ENCODE measurements at regions not wholly inside any gene's neighbourhood (a gene's known extent, or its start where the extent isn't known, plus 50 kb on each side); places are given as distances from the start of the nearest gene placed in this dataset.

DNA sequence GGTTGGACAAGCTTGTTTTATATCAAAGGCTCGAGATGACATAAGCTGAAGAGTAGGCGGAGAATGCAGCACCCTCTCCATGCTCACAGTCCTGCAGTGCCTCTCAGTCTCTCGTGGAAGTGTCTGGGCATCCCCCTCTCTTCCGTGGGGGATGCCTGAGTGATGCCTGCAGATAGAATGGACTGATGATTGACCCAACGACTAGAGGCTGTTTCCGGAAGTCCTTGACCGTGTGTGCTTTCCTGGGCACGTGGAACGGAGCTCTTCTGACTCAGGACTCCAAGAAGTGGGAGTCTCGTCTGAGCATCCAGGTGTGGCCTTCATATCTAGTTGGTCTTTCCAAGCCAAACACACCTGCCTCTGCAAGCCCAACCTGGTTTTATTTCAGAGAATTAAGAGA is 241.8 kb upstream of the IRX2 start:
- no peaks in the 10 kb centered on the region for H3K9me3 ChIP-seq (ENCODE audit: control insufficient read depth in 1 of 2, low read length in 2 of 2)
- H3K36me3 ChIP-seq (ENCODE audit: control insufficient read depth in 1 of 2, insufficient read depth in 2 of 2, low read length in 2 of 2) = no peaks in the 10 kb centered on the region
- no peaks in the 10 kb centered on the region for H3K27me3 ChIP-seq (ENCODE audit: control insufficient read depth in 1 of 2, insufficient read depth in 2 of 2, low read length in 2 of 2)
- no peak overlapping the region for H3K4me3 ChIP-seq (ENCODE audit: low read depth in 1 of 2, low read length in 2 of 2)
- H3K9ac ChIP-seq (ENCODE audit: low read depth in 1 of 2, low read length in 2 of 2) = no peak overlapping the region
- H3K27ac ChIP-seq (ENCODE audit: low read depth, low read length) = no peak overlapping the region
- H3K4me1 ChIP-seq (ENCODE audit: control insufficient read depth in 1 of 2, insufficient read depth in 2 of 2, low read length in 2 of 2) = no peaks in the 10 kb centered on the region

DNA sequence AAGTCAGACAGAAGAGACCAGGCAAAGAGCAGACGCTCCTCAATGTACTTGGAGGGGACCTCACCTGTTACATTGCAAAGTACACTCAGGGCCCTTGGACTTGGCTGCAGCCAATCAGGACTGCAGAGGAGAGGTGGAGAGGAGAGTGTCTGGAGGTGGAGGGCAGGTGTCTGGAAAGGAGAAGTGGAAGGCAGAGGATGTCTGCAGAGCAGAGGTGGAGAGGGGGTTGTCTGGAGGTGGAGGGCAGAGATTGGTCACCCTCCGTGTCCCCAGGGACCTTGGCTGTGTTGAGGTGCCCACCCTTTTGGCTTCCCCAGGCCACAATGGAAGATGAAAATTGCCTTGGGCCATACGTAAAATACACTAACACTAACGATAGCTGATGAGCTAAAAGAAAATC is 241.3 kb upstream of the IRX2 start:
- H3K4me1 ChIP-seq (ENCODE audit: control insufficient read depth in 1 of 2, insufficient read depth in 2 of 2, low read length in 2 of 2) = no peaks in the 10 kb centered on the region
- no peak overlapping the region for H3K27ac ChIP-seq (ENCODE audit: low read depth, low read length)
- H3K9ac ChIP-seq (ENCODE audit: low read depth in 1 of 2, low read length in 2 of 2) = no peak overlapping the region
- H3K36me3 ChIP-seq (ENCODE audit: control insufficient read depth in 1 of 2, insufficient read depth in 2 of 2, low read length in 2 of 2) = no peaks in the 10 kb centered on the region
- H3K4me3 ChIP-seq (ENCODE audit: low read depth in 1 of 2, low read length in 2 of 2) = no peak overlapping the region
- no peaks in the 10 kb centered on the region for H3K27me3 ChIP-seq (ENCODE audit: control insufficient read depth in 1 of 2, insufficient read depth in 2 of 2, low read length in 2 of 2)
- H3K9me3 ChIP-seq (ENCODE audit: control insufficient read depth in 1 of 2, low read length in 2 of 2) = no peaks in the 10 kb centered on the region

DNA sequence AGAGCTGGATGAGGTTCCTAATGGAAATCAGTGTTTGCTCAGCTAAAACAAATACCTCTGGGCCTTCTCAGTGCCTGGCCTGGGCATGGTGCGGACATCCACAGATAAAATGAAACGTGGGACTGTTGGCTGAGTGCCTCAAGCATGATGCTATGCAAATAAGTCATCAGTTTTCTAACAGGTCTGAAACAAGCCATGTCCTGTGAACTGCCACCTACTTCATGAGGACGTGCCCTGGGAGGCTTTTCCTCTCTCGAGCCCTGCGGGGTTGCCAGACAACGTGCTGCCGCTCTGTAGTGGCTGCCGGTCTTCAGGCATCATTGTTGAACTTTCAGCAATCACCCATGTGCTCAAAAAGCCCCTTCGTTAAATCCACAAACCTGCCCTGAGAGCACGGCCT is 240.4 kb upstream of the IRX2 start:
- H3K9me3 ChIP-seq (ENCODE audit: control insufficient read depth in 1 of 2, low read length in 2 of 2) = no peaks in the 10 kb centered on the region
- no peak overlapping the region for H3K27ac ChIP-seq (ENCODE audit: low read depth, low read length)
- no peaks in the 10 kb centered on the region for H3K27me3 ChIP-seq (ENCODE audit: control insufficient read depth in 1 of 2, insufficient read depth in 2 of 2, low read length in 2 of 2)
- H3K4me3 ChIP-seq (ENCODE audit: low read depth in 1 of 2, low read length in 2 of 2) = no peak overlapping the region
- H3K36me3 ChIP-seq (ENCODE audit: control insufficient read depth in 1 of 2, insufficient read depth in 2 of 2, low read length in 2 of 2) = no peaks in the 10 kb centered on the region
- no peaks in the 10 kb centered on the region for H3K4me1 ChIP-seq (ENCODE audit: control insufficient read depth in 1 of 2, insufficient read depth in 2 of 2, low read length in 2 of 2)
- no peak overlapping the region for H3K9ac ChIP-seq (ENCODE audit: low read depth in 1 of 2, low read length in 2 of 2)

DNA sequence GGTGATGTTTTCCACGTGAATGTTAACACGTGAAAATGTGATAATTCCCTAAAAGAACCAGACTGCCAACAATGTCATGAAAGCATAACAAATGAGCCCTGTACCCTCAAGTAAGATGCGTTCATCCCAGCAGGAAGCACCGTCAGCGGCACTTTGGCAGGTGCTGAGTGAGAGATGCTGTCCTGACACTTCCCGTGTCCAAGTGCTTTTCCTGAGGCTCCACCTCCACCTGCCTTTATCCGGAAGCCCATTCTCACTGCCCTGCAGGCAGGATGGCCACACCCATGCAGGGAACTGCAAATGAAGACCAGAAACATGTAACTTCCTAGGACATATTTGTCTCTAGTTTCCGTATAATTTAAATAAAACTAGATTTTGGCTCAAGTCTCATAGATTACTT is 238.0 kb upstream of the IRX2 start:
- Histone ChIP-seq H3K4me1 (ENCODE audit: control insufficient read depth in 1 of 2, insufficient read depth in 2 of 2, low read length in 2 of 2) (no peaks in the 10 kb centered on the region), H3K4me3 (ENCODE audit: low read depth in 1 of 2, low read length in 2 of 2) (no peak overlapping the region), H3K36me3 (ENCODE audit: control insufficient read depth in 1 of 2, insufficient read depth in 2 of 2, low read length in 2 of 2) (no peaks in the 10 kb centered on the region), H3K27ac (ENCODE audit: low read depth, low read length) (no peak overlapping the region), H3K9me3 (ENCODE audit: control insufficient read depth in 1 of 2, low read length in 2 of 2) (no peaks in the 10 kb centered on the region), H3K27me3 (ENCODE audit: control insufficient read depth in 1 of 2, insufficient read depth in 2 of 2, low read length in 2 of 2) (no peaks in the 10 kb centered on the region), H3K9ac (ENCODE audit: low read depth in 1 of 2, low read length in 2 of 2) (no peak overlapping the region)

DNA sequence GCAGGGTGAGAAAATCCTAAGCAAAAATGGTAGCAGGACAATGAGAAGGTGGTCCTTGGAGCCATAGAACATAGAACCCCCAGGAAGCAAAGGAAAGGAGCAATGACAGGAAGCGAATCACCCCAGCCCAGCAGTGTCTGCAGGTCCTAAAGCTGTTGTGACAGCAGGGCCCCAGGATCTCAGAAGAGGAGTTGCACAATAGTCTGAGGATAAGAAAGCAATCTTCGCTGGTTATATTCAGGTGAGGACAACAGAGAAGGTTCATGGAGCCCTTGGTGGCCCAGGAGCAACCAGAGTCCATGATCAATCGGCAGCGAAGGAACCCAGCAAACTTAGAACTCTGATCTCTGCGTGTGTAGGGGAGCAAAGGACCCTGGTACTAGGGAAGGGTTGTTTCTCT is 234.8 kb upstream of the IRX2 start:
- Histone ChIP-seq H3K9ac (ENCODE audit: low read depth in 1 of 2, low read length in 2 of 2) (no peak overlapping the region), H3K27ac (ENCODE audit: low read depth, low read length) (no peak overlapping the region), H3K4me1 (ENCODE audit: control insufficient read depth in 1 of 2, insufficient read depth in 2 of 2, low read length in 2 of 2) (no peaks in the 10 kb centered on the region), H3K27me3 (ENCODE audit: control insufficient read depth in 1 of 2, insufficient read depth in 2 of 2, low read length in 2 of 2) (no peaks in the 10 kb centered on the region), H3K36me3 (ENCODE audit: control insufficient read depth in 1 of 2, insufficient read depth in 2 of 2, low read length in 2 of 2) (no peaks in the 10 kb centered on the region), H3K4me3 (ENCODE audit: low read depth in 1 of 2, low read length in 2 of 2) (no peak overlapping the region), H3K9me3 (ENCODE audit: control insufficient read depth in 1 of 2, low read length in 2 of 2) (peaks cover 0 to 3% of the 10 kb centered on the region in 2 donors)

DNA sequence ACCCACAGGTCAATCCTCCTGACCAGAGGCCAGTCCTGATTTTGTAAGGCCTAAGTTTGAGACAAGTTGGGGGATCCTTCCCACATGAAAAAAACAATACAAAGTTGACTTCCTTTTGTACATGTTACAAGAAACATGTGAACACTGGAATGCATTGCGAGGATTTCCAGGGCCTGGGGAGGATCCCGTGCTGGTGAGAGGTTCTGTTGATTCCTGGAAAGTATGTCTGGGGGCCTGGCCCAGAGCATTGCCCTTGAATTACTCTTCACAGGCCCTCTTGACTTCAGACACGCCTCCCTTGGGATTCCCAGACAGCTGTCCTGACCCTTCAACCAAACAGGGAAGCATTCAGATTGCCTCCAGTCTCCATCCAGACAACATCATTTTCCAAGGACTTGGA is 234.2 kb upstream of the IRX2 start:
- H3K4me1 ChIP-seq (ENCODE audit: control insufficient read depth in 1 of 2, insufficient read depth in 2 of 2, low read length in 2 of 2) = no peaks in the 10 kb centered on the region
- no peak overlapping the region for H3K4me3 ChIP-seq (ENCODE audit: low read depth in 1 of 2, low read length in 2 of 2)
- H3K27me3 ChIP-seq (ENCODE audit: control insufficient read depth in 1 of 2, insufficient read depth in 2 of 2, low read length in 2 of 2) = no peaks in the 10 kb centered on the region
- H3K9ac ChIP-seq (ENCODE audit: low read depth in 1 of 2, low read length in 2 of 2) = no peak overlapping the region
- H3K27ac ChIP-seq (ENCODE audit: low read depth, low read length) = no peak overlapping the region
- no peaks in the 10 kb centered on the region for H3K36me3 ChIP-seq (ENCODE audit: control insufficient read depth in 1 of 2, insufficient read depth in 2 of 2, low read length in 2 of 2)
- peaks cover 3 to 4% of the 10 kb centered on the region in 2 donors for H3K9me3 ChIP-seq (ENCODE audit: control insufficient read depth in 1 of 2, low read length in 2 of 2)

DNA sequence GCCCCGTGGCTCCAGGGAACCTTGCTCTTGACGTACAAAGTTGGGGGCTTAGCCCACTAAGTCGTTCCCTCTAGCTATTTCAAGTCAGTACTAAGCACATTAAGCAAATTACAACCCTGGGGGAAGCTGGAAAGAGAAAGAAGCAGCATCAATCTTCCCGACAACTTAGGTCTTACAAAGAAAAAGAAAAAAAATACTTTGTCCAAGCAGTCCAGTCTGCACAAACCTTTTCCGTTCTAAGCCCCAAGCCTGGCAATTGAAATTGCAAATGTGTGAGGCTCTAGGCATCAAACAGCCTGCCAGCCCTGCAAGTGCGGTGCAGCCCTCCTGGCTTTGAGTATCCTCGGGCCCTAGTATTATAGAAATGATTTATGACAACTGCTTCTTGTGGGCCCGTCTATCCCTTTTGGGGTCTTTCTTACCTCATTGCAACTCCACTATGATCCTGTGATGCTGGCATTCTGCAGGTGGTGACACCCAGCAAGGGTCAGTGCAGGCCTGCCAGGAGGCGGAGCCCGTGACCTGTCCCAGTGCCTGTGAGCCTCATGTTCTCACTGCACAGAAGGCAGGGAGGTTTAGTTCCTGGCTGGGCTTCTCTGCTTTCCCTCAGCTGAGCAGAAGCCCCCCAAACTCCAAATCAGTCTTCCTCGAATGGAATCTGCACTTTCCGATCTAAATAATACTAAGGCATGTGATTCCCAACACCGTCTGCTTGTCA is 232.3 kb upstream of the IRX2 start:
- Histone ChIP-seq H3K27ac (ENCODE audit: low read depth, low read length) (no peak overlapping the region), H3K9ac (ENCODE audit: low read depth in 1 of 2, low read length in 2 of 2) (no peak overlapping the region), H3K36me3 (ENCODE audit: control insufficient read depth in 1 of 2, insufficient read depth in 2 of 2, low read length in 2 of 2) (no peaks in the 10 kb centered on the region), H3K9me3 (ENCODE audit: control insufficient read depth in 1 of 2, low read length in 2 of 2) (peaks cover 3 to 4% of the 10 kb centered on the region in 2 donors), H3K27me3 (ENCODE audit: control insufficient read depth in 1 of 2, insufficient read depth in 2 of 2, low read length in 2 of 2) (no peaks in the 10 kb centered on the region), H3K4me3 (ENCODE audit: low read depth in 1 of 2, low read length in 2 of 2) (no peak overlapping the region), H3K4me1 (ENCODE audit: control insufficient read depth in 1 of 2, insufficient read depth in 2 of 2, low read length in 2 of 2) (no peaks in the 10 kb centered on the region)

DNA sequence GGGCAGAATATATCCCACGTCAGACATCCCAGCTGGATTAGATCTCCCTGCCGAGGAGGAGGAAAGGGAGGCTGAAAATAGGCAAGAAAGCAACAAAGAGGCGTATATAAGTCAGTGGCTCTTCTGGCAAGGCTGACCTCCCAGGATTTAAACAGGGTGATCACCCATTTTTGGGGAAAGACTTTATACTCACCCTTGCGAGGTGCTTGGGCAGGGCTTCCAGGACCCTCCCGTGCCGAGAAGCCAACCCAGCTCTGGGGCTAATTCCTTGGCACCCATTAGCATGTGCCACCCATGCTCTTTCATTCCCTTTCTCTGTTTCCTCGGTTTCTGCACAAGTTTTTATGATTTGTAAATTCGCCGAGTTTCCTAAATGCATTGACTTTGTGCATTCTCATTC is 230.2 kb upstream of the IRX2 start:
- H3K9ac ChIP-seq (ENCODE audit: low read depth in 1 of 2, low read length in 2 of 2) = no peak overlapping the region
- no peaks in the 10 kb centered on the region for H3K36me3 ChIP-seq (ENCODE audit: control insufficient read depth in 1 of 2, insufficient read depth in 2 of 2, low read length in 2 of 2)
- H3K27ac ChIP-seq (ENCODE audit: low read depth, low read length) = no peak overlapping the region
- peaks cover 3 to 4% of the 10 kb centered on the region in 2 donors for H3K9me3 ChIP-seq (ENCODE audit: control insufficient read depth in 1 of 2, low read length in 2 of 2)
- H3K4me1 ChIP-seq (ENCODE audit: control insufficient read depth in 1 of 2, insufficient read depth in 2 of 2, low read length in 2 of 2) = no peaks in the 10 kb centered on the region
- no peak overlapping the region for H3K4me3 ChIP-seq (ENCODE audit: low read depth in 1 of 2, low read length in 2 of 2)
- H3K27me3 ChIP-seq (ENCODE audit: control insufficient read depth in 1 of 2, insufficient read depth in 2 of 2, low read length in 2 of 2) = no peaks in the 10 kb centered on the region

DNA sequence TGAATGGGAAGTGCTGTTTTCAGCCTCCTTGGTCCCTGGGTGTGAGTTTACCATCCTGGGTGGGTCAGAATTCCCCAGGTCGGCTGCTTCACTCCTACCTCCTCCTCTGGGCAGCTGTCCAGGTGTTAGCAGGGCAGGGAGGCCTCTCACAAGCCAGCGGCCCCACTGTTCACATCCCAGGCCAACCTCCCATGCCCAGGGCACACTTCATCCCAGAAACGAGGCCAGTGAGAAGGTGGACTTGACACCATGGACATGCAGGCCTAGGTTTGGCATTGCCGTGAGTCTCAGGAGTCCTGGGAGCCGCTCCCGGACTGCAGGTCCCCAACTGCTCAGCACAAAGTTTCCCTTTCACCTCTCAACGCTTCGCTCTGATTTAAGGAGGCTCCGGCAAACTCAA is 229.6 kb upstream of the IRX2 start:
- Histone ChIP-seq H3K27me3 (ENCODE audit: control insufficient read depth in 1 of 2, insufficient read depth in 2 of 2, low read length in 2 of 2) (no peaks in the 10 kb centered on the region), H3K36me3 (ENCODE audit: control insufficient read depth in 1 of 2, insufficient read depth in 2 of 2, low read length in 2 of 2) (no peaks in the 10 kb centered on the region), H3K9me3 (ENCODE audit: control insufficient read depth in 1 of 2, low read length in 2 of 2) (peaks cover 3 to 4% of the 10 kb centered on the region in 2 donors), H3K27ac (ENCODE audit: low read depth, low read length) (no peak overlapping the region), H3K4me3 (ENCODE audit: low read depth in 1 of 2, low read length in 2 of 2) (no peak overlapping the region), H3K4me1 (ENCODE audit: control insufficient read depth in 1 of 2, insufficient read depth in 2 of 2, low read length in 2 of 2) (no peaks in the 10 kb centered on the region), H3K9ac (ENCODE audit: low read depth in 1 of 2, low read length in 2 of 2) (no peak overlapping the region)

DNA sequence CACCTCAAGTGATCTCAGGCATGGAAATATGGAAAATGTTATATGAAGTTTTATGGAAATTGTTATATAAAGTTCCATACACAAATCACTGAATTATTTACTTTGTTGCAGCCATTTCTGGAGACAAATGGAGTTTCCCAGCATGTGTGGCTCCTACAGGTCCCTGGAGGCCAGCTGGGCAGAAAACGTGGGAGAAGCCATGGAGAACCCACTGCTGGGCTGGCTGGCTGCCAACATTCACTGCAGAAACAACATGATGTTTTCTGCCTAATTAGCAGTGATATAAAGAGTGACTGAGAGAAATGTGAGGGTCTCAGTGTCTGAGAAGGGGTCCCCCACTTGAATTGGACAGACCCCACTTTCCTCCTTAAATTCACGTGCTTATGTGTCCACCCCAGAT is 208.8 kb upstream of the IRX2 start:
- Histone ChIP-seq H3K27ac (ENCODE audit: low read depth, low read length) (no peak overlapping the region), H3K9ac (ENCODE audit: low read depth in 1 of 2, low read length in 2 of 2) (no peak overlapping the region), H3K27me3 (ENCODE audit: control insufficient read depth in 1 of 2, insufficient read depth in 2 of 2, low read length in 2 of 2) (no peaks in the 10 kb centered on the region), H3K9me3 (ENCODE audit: control insufficient read depth in 1 of 2, low read length in 2 of 2) (peaks cover 0 to 19% of the 10 kb centered on the region in 2 donors), H3K36me3 (ENCODE audit: control insufficient read depth in 1 of 2, insufficient read depth in 2 of 2, low read length in 2 of 2) (no peaks in the 10 kb centered on the region), H3K4me3 (ENCODE audit: low read depth in 1 of 2, low read length in 2 of 2) (no peak overlapping the region), H3K4me1 (ENCODE audit: control insufficient read depth in 1 of 2, insufficient read depth in 2 of 2, low read length in 2 of 2) (no peaks in the 10 kb centered on the region)

DNA sequence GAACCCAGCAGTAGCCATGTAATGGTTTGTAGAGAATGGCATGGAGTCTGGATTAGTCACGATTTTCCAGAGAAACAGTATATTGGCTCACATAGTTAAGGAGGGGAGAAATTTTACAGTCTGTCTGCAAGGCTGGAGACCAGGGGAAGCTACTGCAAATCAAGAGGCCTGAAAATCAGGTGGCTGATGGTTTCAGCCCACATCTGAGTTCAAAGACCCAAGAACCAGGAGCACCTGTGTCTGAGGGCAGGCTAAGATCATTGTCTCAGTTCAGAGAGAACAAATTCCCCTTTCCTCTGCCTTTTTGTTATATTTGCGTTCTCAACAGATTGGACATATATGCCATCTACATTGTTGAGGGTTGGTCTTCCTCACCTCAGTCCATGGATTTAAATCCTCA is 207.5 kb upstream of the IRX2 start:
- H3K4me1 ChIP-seq (ENCODE audit: control insufficient read depth in 1 of 2, insufficient read depth in 2 of 2, low read length in 2 of 2) = no peaks in the 10 kb centered on the region

More for the DNA sequence above, 207.5 kb upstream of the IRX2 start:
- no peaks in the 10 kb centered on the region for H3K36me3 ChIP-seq (ENCODE audit: control insufficient read depth in 1 of 2, insufficient read depth in 2 of 2, low read length in 2 of 2)
- no peak overlapping the region for H3K9ac ChIP-seq (ENCODE audit: low read depth in 1 of 2, low read length in 2 of 2)
- no peak overlapping the region for H3K4me3 ChIP-seq (ENCODE audit: low read depth in 1 of 2, low read length in 2 of 2)
- peaks cover 0 to 19% of the 10 kb centered on the region in 2 donors for H3K9me3 ChIP-seq (ENCODE audit: control insufficient read depth in 1 of 2, low read length in 2 of 2)
- no peak overlapping the region for H3K27ac ChIP-seq (ENCODE audit: low read depth, low read length)
- no peaks in the 10 kb centered on the region for H3K27me3 ChIP-seq (ENCODE audit: control insufficient read depth in 1 of 2, insufficient read depth in 2 of 2, low read length in 2 of 2)
